Kidney capillary endothelial cell (primary cell): ENCODE measurements at regions not wholly inside any gene's neighbourhood (a gene's known extent, or its start where the extent isn't known, plus 50 kb on each side); places are given as distances from the start of the nearest gene placed in this dataset.
"Not testable (repeated sequence)": the region's sequence is repeated elsewhere in the genome, so short reads cannot be mapped to it uniquely, and the experiment has no call there.

Experiments
- DNase-seq: peaks from one replicate; pipeline ENCODE4 v3.0.0-alpha.2; 2018; ENCODE audit warnings: low spot score

DNA sequence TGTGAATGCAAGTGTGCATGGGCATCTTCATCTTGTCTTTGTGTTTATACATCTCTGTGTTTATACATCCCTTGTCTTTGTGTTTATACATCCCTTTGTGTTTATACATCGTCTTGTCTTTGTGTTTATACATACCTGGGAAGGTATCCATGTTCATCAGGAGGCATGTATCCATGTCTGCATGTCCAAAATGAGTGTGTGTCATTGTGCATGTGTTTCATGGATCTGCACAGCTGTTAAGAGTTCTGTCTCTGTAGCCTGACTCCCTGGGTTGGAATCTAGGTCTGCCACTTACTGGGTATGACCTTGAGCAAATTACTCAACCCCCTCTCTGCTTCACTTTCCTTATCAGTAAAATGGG is 50.1 kb upstream of the SIRPA start:
- no peak for DNase-seq

DNA sequence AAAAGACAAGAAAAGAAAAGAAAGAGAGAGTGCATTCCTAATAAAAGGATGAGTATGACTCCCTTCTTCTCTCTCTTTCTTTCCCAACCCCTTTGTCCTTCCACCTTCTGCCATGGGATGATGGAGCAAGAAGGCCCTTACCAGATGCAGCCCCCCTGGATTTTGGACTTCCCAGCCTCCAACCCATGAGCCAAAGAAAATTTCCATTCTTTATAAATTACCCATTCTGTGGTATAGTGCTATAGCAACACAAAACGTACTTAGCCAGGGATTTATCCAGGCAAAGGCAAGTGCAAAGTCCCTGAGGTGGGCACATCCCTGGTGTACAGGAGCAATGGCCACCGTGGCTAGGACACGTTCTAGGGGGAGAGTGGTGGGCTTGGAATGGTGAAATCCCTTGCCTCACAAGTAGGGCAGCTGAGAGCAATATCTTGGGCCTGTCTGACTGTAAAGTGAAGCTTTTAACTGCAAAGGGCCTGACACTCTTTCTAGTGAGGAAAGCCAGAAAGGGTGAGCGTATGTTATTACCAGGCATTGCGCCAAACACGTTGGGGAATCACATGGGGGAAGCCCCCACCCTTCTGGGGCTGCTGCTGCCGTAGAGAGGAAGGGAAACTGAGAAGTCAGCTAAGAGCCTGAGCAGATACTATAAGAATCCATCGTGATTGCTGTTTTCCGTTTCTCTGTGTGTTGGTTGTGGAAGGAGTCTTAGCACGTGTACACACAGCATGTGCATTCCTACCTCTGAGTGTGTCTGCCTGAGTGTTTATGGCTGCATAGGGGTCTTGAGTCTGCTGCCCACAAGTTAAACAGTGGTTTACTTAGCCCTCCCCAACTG is 50.7 kb upstream of the SIRPA start:
- DNase-seq: no peak

DNA sequence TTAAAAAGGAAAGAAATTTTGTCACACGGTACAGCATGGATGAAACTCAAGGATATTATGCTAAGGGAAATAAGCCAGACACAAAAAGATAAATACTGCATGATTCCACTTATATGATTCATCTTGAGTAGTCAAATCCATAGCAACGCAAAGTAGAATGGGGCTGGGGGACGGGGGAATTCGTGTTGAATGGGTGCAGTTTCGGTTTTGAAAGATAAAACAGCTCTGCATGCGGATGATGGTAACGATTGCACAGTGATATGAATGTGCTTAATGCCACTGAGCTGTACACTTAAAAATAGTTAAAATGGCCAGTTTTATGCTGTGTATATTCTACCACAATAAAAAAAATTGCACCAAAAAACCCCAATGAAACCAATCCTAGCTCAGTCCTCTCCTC is 52.9 kb upstream of the SIRPA start:
- no peak for DNase-seq

DNA sequence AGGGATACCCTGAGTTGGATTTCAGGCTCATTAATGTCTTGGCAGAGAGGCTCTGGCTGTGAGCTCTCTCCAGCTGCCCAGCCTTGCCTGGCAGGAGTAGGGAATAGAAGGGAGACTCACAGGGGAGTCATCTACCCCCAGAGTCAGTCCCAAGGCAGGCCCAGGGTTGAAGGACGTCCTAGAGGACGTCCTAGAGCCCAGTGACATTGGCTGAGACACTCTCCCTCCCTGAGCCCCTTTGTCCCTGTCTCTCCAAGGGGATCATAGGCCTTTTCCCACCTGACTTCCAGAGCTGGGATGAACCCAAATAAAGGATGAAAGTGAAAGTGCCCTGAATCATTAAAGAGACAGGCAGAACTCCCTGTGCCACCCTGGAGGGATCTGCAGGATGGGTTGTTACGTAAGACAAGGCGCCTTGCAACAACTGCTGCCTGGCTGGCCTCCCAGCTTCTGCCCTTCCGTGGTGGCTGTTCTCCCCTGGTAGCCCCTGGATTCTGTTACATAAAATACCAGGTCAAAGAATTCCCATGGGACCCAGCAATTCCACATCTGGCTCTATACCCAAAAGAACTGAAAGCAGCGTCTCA is 53.6 kb upstream of the SIRPA start:
- no peak for DNase-seq

DNA sequence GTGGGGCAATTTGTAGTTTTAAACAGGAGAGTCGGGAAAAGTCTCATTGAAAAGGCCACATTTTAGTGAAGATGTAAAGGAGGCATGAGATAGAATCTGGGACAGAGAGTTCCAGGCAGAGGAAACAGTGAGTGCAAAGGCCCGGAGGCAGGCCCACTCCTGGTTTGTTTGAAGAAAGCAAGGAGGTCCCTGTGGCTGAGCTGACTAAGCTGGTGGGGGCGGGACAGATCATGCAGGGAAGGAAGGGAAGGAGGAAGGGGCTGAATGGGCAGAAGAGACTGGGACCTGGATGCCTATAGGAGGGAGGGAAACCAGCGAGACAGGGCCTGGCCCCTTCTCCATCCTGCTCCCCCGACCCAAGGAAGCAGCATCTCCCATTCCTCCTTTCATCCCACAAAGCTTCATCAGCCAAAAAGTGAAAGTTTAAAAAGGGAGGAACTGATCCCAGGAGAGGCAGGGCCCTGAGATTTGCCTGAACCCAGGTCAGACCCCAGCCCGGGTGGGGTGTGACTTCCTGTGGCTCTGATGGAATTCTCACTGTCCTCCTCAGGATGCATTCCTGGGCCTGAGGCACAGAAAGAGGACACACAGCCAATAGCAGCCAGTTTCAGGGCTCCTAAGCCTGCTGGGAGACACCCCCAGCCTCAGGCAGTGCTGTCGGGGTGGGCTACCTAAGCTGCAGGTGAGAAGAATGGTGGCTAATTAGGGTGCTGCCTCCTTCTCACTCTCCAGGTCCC is 54.2 kb upstream of the SIRPA start:
- no peak for DNase-seq

DNA sequence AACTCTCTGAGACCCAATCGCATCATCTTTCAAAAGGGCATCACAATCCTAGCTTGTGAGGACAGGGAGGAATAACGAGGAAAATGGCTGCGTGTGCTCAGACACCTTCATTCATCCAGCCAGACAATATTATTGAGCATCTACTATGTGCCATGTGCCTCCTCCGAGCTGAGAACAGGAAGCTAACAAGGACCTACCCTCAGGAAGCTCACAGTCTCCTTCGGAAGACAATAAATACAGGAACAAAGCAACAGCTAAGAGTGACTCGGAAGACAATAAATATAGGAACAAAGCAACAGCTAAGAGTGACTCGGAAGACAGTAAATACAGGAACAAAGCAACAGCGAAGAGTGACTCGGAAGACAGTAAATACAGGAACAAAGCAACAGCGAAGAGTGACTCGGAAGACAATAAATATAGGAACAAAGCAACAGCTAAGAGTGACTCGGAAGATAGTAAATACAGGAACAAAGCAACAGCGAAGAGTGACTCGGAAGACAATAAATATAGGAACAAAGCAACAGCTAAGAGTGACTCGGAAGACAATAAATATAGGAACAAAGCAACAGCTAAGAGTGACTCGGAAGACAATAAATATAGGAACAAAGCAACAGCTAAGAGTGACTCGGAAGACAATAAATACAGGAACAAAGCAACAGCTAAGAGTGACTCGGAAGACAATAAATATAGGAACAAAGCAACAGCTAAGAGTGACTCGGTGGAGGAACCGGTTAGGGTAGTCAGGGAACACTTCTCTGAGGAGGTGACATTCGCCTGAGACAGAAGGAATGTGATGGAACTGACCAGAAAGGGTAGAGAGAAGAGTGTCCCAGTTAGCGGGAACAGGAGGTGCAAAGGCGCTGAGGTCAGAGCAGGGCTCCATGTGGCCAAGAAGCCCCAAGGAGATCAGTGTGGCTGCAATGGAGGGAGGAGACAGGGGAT is 55.6 kb upstream of the SIRPA start:
- not testable (repeated sequence) for DNase-seq

DNA sequence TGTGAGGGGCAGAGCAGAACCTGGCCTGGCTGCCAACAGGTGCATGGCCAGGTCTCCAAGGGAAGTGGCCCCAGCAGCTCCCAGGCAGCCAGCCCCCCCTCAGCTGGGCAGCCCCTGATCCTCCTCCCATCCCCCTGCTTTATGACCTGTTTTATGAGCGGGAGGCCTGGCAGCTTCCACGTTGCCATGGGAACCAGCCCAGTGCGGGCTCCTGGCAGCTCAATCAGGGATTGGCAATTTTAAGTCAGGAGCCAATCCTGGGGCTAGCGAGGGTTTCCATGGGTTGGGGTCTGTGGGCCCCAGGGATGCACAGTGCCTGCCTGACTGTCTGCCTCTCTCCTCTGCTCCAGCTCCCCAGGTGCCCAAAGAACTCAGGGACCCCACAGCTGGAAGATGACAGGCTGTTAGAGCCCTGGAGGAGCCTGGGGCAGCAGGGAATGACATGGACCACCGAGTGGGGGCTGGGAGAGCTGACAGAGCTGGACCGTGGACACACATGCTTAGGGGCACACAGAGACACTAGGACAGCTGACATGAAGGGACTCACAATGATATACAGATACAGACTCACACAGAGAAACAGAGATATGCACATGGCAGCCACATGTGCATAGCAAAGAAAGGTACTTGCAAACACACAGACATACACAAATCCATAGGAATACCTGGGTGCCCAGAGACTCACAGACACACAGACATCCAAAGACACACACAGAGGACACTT is 56.5 kb upstream of the SIRPA start:
- DNase-seq: no peak

DNA sequence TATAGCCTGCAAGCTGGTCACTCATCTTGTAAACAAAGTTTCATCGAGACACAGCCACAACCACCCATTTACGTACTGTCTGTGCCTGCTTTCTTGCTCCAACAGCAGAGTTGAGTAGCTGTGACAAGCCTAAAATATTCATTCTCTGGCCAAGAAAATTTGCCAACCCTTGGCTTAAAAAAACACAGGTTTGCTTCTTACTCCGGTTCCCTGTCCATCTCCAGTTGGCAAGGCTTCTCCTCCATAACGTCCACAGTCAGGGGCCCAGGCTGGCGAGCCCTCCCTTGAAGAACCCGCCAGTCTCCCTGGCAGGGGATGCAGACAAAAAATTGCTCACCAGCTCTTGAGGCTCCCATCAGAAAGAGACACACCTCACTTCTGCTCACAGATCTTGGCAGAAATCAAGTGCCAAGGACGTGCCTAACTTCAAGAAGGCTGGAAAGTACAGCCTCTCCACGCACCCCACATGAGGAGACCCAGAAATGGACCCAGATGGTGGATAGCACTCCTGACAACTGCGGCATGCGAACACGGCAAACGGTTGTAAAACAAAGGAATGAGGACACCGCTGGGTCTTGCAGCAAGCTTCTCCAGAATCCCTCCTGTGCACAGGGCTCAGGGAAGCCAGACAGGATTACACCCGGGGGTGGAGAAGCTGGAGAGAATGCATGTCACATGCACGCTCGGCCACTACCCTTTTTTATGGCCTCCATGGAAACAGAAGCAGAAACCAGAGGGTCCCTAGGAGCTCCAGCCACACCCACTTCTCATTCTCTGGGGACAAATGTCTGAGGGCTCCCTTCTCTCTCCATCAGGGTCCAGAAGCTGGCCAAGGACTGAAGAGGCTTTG is 59.8 kb upstream of the SIRPA start:
- no peak for DNase-seq

- DNase-seq: no peak
Observed at GRCh38 chr20:1833728-1834726, 61.2 kb upstream of the SIRPA start.

DNA sequence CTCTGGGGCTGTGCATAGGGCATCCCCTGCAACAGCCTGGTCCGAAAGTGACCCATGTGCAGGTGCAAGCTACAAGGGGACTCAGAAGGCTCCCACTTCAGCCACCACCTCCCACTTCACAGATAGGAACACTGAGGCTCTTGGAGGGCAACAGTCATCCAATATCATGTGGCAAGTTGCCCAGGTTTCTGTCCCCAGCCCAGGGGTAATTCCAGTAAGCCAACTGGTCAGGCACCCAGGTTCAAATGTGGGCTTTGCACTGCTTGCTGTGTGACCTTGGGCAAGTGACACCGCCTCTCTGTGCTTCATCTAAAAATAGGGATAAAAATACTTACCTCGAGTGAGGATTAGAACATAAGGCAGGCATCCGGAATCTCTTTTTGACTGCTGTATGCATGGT is 62.0 kb upstream of the SIRPA start:
- DNase-seq: no peak

DNA sequence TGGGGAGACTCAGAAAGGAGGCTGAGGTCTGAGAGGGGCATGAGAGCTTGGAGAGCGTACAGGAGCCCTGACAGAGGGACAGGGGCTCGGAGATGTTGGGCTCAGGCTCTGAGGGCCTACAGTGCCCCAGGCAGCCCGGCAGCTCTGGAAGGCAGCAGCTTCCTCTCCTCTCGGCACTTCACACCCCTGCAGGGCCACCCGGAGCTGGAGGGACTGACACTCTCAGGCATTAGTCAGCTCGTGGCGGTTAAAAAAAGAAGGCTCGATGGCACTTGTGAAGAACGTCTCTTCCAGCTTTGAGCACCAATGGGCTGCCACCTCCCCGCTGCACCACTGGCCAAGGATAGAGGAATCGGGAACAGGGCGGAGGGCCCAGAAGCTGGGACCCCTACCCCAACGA is 62.6 kb upstream of the SIRPA start:
- DNase-seq: no peak

- DNase-seq: no peak
Observed at GRCh38 chr20:1831606-1832005, 63.6 kb upstream of the SIRPA start.

DNA sequence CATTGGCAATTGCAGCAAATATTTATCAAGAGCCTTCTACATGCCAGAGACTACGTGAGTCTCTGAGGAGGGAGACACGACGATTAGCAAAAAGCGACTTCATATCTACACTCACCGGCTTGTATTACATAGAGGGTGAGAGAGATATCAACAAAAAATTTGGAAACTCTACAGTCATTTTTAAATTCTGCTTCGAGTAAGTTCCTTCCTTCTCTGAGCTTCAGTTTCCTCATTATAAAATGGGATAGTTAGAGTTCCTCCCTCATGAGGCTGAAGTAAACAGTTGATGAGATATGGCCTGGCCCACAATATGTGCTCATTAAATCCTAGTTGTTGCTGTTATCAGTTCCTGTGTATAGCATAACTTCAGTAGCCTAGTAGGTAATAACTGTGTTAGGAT is 64.1 kb upstream of the SIRPA start:
- no peak for DNase-seq

GRCh38 chr20:1830240-1830639 is 65.0 kb upstream of the SIRPA start:
- DNase-seq: no peak

GRCh38 chr20:1829531-1829930 is 65.7 kb upstream of the SIRPA start:
- DNase-seq: no peak

DNA sequence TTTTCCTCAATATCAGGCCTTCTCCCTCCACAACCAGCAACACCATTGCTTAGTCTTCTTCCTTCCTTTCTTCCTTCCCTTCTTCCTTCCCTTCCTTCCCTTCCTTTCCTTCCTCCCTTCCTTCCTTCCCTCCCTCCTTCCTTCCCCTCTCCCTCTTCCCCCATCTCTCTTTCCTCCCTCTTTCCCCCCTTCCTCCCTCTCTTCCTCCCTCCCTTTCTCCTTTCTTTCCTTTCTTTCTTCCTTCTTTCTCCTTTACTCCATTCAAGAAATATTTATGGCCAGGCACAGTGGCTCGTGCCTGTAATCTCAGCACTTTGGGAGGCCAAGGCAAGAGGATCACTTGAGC is 66.4 kb upstream of the SIRPA start:
- no peak for DNase-seq

- DNase-seq: no peak
Observed at GRCh38 chr20:1827974-1828785, 67.0 kb upstream of the SIRPA start.

DNA sequence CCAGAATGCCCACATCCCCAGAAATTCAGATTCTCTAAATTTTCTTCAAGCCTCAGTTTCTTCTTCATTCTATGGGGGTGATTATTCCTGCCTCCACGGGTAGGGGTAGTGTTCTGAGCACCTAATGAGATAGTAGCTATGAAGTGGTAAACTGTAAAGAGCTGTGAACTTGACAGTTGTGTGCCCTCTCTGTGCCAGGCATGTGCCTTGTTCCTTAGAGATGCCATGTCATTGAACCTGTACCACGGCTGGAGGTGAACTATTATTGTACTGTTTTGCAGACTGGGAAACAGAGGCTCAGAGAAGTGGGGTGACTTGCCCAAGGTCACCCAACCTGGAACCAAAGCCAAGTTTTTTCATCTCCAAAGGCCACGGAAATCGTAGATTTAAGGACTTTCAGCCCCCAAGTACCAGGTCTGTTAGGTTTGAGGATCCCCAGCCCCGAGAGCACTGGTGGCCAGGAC is 67.7 kb upstream of the SIRPA start:
- DNase-seq: no peak
